ENCODE measurements at regions not wholly inside any gene's neighbourhood (a gene's known extent, or its start where the extent isn't known, plus 50 kb on each side); places are given as distances from the start of the nearest gene placed in this dataset.

- Histone ChIP-seq H3K4me1 (ENCODE audit: low read length) (peaks cover 38% of the 10 kb centered on the region), H3K36me3 (replicated peaks; ENCODE audit: low read depth, low read length) (no peaks in the 10 kb centered on the region), H3K27ac (ENCODE audit: low read length) (peak overlapping the region; percentile 9), H3K9ac (ENCODE audit: low read length) (no peak overlapping the region), H3K27me3 (ENCODE audit: low read depth, low read length) (no peaks in the 10 kb centered on the region), H3K4me3 (ENCODE audit: low read length) (no peak overlapping the region), H3K79me2 (ENCODE audit: low read length) (no peaks in the 10 kb centered on the region), H2AFZ (ENCODE audit: low read depth, low read length) (peak overlapping the region; percentile 95), H3K9me3 (ENCODE audit: insufficient read depth, low read length) (no peaks in the 10 kb centered on the region), H3K4me2 (ENCODE audit: low read length) (peak overlapping the region; percentile 54), H4K20me1 (ENCODE audit: insufficient read depth, low read length) (no peaks in the 10 kb centered on the region)
- no peak for TF ChIP-seq EZH2phosphoT487 (IDR thresholded peaks at IDR 0.05; ENCODE audit: low read depth)
These were observed 147.2 kb upstream of the SLC1A4 start for GRCh38 chr2:64842030-64842429.

GRCh38 chr2:64844087-64844486 lies 145.1 kb upstream of the SLC1A4 start:
- H3K9ac ChIP-seq (ENCODE audit: low read length), result no peak overlapping the region
- TF ChIP-seq CTCF (IDR thresholded peaks at IDR 0.05; ENCODE audit: low read depth, low read length) (no peak), EZH2phosphoT487 (IDR thresholded peaks at IDR 0.05; ENCODE audit: low read depth) (no peak)
- no peaks in the 10 kb centered on the region for H3K27me3 ChIP-seq (ENCODE audit: low read depth, low read length)
- no peak overlapping the region for H3K4me3 ChIP-seq (ENCODE audit: low read length)
- no peak overlapping the region for H2AFZ ChIP-seq (ENCODE audit: low read depth, low read length)
- no peaks in the 10 kb centered on the region for H3K79me2 ChIP-seq (ENCODE audit: low read length)
- no peak overlapping the region for H3K27ac ChIP-seq (ENCODE audit: low read length)
- no peaks in the 10 kb centered on the region for H4K20me1 ChIP-seq (ENCODE audit: insufficient read depth, low read length)
- H3K4me2 ChIP-seq (ENCODE audit: low read length), result no peak overlapping the region
- H3K36me3 ChIP-seq (replicated peaks; ENCODE audit: low read depth, low read length), result no peaks in the 10 kb centered on the region
- H3K9me3 ChIP-seq (ENCODE audit: insufficient read depth, low read length), result no peaks in the 10 kb centered on the region
- H3K4me1 ChIP-seq (ENCODE audit: low read length), result peaks cover 30% of the 10 kb centered on the region

- no peaks in the 10 kb centered on the region for H3K79me2 ChIP-seq (ENCODE audit: low read length)
- no peak for TF ChIP-seq CTCF (IDR thresholded peaks at IDR 0.05; ENCODE audit: low read depth, low read length)
- TF ChIP-seq EZH2phosphoT487 (IDR thresholded peaks at IDR 0.05; ENCODE audit: low read depth), result no peak
- peaks cover 21% of the 10 kb centered on the region for H3K4me1 ChIP-seq (ENCODE audit: low read length)
- H3K36me3 ChIP-seq (replicated peaks; ENCODE audit: low read depth, low read length), result no peaks in the 10 kb centered on the region
- H3K4me2 ChIP-seq (ENCODE audit: low read length), result no peak overlapping the region
- H3K9me3 ChIP-seq (ENCODE audit: insufficient read depth, low read length), result no peaks in the 10 kb centered on the region
- H4K20me1 ChIP-seq (ENCODE audit: insufficient read depth, low read length), result no peaks in the 10 kb centered on the region
- H2AFZ ChIP-seq (ENCODE audit: low read depth, low read length), result no peak overlapping the region
- no peak overlapping the region for H3K27ac ChIP-seq (ENCODE audit: low read length)
- H3K4me3 ChIP-seq (ENCODE audit: low read length), result no peak overlapping the region
- no peaks in the 10 kb centered on the region for H3K27me3 ChIP-seq (ENCODE audit: low read depth, low read length)
- H3K9ac ChIP-seq (ENCODE audit: low read length), result no peak overlapping the region
These were observed 143.8 kb upstream of the SLC1A4 start for GRCh38 chr2:64845273-64845905.

GRCh38 chr2:64846177-64846576 lies 143.0 kb upstream of the SLC1A4 start:
- Histone ChIP-seq H3K36me3 (replicated peaks; ENCODE audit: low read depth, low read length) (no peaks in the 10 kb centered on the region), H3K9me3 (ENCODE audit: insufficient read depth, low read length) (no peaks in the 10 kb centered on the region), H3K27me3 (ENCODE audit: low read depth, low read length) (no peaks in the 10 kb centered on the region), H3K79me2 (ENCODE audit: low read length) (no peaks in the 10 kb centered on the region), H4K20me1 (ENCODE audit: insufficient read depth, low read length) (no peaks in the 10 kb centered on the region), H2AFZ (ENCODE audit: low read depth, low read length) (no peak overlapping the region), H3K27ac (ENCODE audit: low read length) (no peak overlapping the region), H3K9ac (ENCODE audit: low read length) (no peak overlapping the region), H3K4me3 (ENCODE audit: low read length) (no peak overlapping the region), H3K4me1 (ENCODE audit: low read length) (peaks cover 13% of the 10 kb centered on the region), H3K4me2 (ENCODE audit: low read length) (no peak overlapping the region)
- TF ChIP-seq EZH2phosphoT487 (IDR thresholded peaks at IDR 0.05; ENCODE audit: low read depth) (no peak), CTCF (IDR thresholded peaks at IDR 0.05; ENCODE audit: low read depth, low read length) (no peak)
